ENCODE measurements at regions not wholly inside any gene's neighbourhood (a gene's known extent, or its start where the extent isn't known, plus 50 kb on each side); places are given as distances from the start of the nearest gene placed in this dataset.

DNA sequence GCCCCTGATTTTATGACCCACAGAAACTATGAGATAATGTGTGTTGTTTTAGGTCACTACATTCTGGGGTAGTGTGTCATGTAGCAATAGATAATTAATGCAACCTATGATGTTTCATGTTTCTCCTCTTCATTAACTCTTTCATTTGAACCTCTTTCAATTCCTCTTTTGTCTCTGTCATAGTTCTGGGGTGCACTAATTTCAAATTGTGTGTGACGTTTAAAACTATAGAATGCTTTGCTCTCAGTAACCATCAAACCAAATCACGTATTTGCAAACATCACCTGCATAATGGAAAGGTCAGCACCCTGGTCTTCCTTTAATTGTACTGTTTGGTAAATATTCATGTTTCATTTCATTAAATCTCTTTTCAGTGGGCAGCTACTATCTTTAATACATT, 621.6 kb downstream of the TLR4 start:
- TF ChIP-seq SCRT2 (tag by site-specific recombination; IDR thresholded peaks at IDR 0.05) (no peak), RBAK (tag by site-specific recombination; IDR thresholded peaks at IDR 0.05) (no peak), ZNF133 (tag by site-specific recombination; IDR thresholded peaks at IDR 0.05) (no peak), ZNF785 (tag by site-specific recombination; IDR thresholded peaks at IDR 0.05) (no peak), MZF1 (tag by site-specific recombination; IDR thresholded peaks at IDR 0.05; ENCODE audit: borderline replicate concordance) (no peak), HIC1 (tag by site-specific recombination; IDR thresholded peaks at IDR 0.05) (no peak), ZNF701 (tag by site-specific recombination; IDR thresholded peaks at IDR 0.05) (no peak), ZSCAN23 (tag by site-specific recombination; IDR thresholded peaks at IDR 0.05) (no peak), GLI2 (tag by site-specific recombination; IDR thresholded peaks at IDR 0.05; ENCODE audit: borderline replicate concordance, low read depth) (no peak), ZNF548 (tag by site-specific recombination; IDR thresholded peaks at IDR 0.05) (no peak), KLF1 (tag by site-specific recombination; IDR thresholded peaks at IDR 0.05) (no peak), ZNF48 (tag by site-specific recombination; IDR thresholded peaks at IDR 0.05) (no peak), ZNF280C (tag by site-specific recombination; IDR thresholded peaks at IDR 0.05) (no peak), ZNF19 (tag by site-specific recombination; IDR thresholded peaks at IDR 0.05; ENCODE audit: low read depth) (no peak), ZNF658 (tag by site-specific recombination; IDR thresholded peaks at IDR 0.05) (no peak), FEZF1 (tag by site-specific recombination; IDR thresholded peaks at IDR 0.05) (no peak), ZNF621 (tag by site-specific recombination; IDR thresholded peaks at IDR 0.05) (no peak)
- TF ChIP-seq, protein P1, sequence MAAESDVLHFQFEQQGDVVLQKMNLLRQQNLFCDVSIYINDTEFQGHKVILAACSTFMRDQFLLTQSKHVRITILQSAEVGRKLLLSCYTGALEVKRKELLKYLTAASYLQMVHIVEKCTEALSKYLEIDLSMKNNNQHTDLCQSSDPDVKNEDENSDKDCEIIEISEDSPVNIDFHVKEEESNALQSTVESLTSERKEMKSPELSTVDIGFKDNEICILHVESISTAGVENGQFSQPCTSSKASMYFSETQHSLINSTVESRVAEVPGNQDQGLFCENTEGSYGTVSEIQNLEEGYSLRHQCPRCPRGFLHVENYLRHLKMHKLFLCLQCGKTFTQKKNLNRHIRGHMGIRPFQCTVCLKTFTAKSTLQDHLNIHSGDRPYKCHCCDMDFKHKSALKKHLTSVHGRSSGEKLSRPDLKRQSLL (tag by site-specific recombination; IDR thresholded peaks at IDR 0.05), result no peak

GRCh38 chr9:118326326-118326725, 622.1 kb downstream of the TLR4 start:
- no peaks in the 10 kb centered on the region for H3K4me1 ChIP-seq (ENCODE audit: control insufficient read depth, insufficient read depth, low read length)
- CTCF ChIA-PET, result no interaction called here
- POLR2A ChIA-PET, result no interaction called here
- no peaks in the 10 kb centered on the region for H3K9me3 ChIP-seq (ENCODE audit: control insufficient read depth, insufficient read depth, low read depth, low read length)
- no peaks in the 10 kb centered on the region for H3K36me3 ChIP-seq (ENCODE audit: control insufficient read depth in 2 of 2, insufficient read depth in 1 of 2, low read length in 2 of 2)
- no peak overlapping the region for H3K27ac ChIP-seq (ENCODE audit: extremely low read depth, low read depth, low read length)
- H3K4me3 ChIP-seq (ENCODE audit: low read depth, low read length), result no peak overlapping the region
- TF ChIP-seq FEZF1 (tag by site-specific recombination; IDR thresholded peaks at IDR 0.05), result no peak
- no peak for TF ChIP-seq TSHZ1 (tag by site-specific recombination; IDR thresholded peaks at IDR 0.05; ENCODE audit: borderline replicate concordance)
- no peak for TF ChIP-seq ZNF664 (tag by site-specific recombination; IDR thresholded peaks at IDR 0.05)
- TF ChIP-seq BCL11A (tag by site-specific recombination; IDR thresholded peaks at IDR 0.05; ENCODE audit: low read depth), result no peak
- TF ChIP-seq ZFP69B (tag by site-specific recombination; IDR thresholded peaks at IDR 0.05), result no peak
- TF ChIP-seq ZNF596 (tag by site-specific recombination; IDR thresholded peaks at IDR 0.05), result no peak
- TF ChIP-seq ZNF366 (tag by site-specific recombination; conservative IDR thresholded peaks at IDR 0.05), result no peak
- no peak for TF ChIP-seq ZNF707 (tag by site-specific recombination; IDR thresholded peaks at IDR 0.05)
- TF ChIP-seq ZNF510 (tag by site-specific recombination; IDR thresholded peaks at IDR 0.05; ENCODE audit: insufficient replicate concordance), result no peak

More for the DNA sequence above, 621.6 kb downstream of the TLR4 start:
- Histone ChIP-seq H3K9me3 (ENCODE audit: control insufficient read depth, insufficient read depth, low read depth, low read length) (no peaks in the 10 kb centered on the region), H3K27ac (ENCODE audit: extremely low read depth, low read depth, low read length) (no peak overlapping the region), H3K4me1 (ENCODE audit: control insufficient read depth, insufficient read depth, low read length) (no peaks in the 10 kb centered on the region), H3K4me3 (ENCODE audit: low read depth, low read length) (no peak overlapping the region), H3K36me3 (ENCODE audit: control insufficient read depth in 2 of 2, insufficient read depth in 1 of 2, low read length in 2 of 2) (no peaks in the 10 kb centered on the region)
- CTCF ChIA-PET, result no interaction called here
- POLR2A ChIA-PET, result no interaction called here

All from HEK293 (cell line).